ENCODE measurements at regions not wholly inside any gene's neighbourhood (a gene's known extent, or its start where the extent isn't known, plus 50 kb on each side); places are given as distances from the start of the nearest gene placed in this dataset.

DNA sequence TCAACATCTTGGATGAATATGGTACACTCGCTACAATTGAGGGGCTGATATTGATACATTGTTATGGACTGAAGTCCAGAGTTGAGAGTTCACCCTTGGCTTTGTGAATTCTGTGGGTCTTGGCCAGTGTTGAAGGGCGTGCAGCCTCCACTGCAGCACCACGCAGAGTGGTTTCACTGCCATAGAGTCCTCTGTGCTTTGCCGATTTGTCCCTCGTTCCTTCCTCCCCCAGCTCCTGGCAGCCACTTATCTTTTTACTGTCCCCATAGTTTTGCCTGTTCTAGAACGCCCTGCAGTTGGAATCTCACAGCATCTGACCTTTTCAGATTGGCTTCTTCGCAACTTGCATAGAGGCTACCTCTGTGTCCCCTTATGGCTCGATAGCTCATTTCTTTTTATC lies 57.3 kb upstream of the IRS2 start:
- H3K9me3 Mint-ChIP-seq (ENCODE audit: unreplicated experiment): no peaks in the 10 kb centered on the region
- DNase-seq: no peak
- no peak overlapping the region for H3K4me3 Mint-ChIP-seq (ENCODE audit: unreplicated experiment)
- H3K36me3 Mint-ChIP-seq (ENCODE audit: unreplicated experiment): no peaks in the 10 kb centered on the region
- H3K27ac Mint-ChIP-seq (ENCODE audit: unreplicated experiment): no peak overlapping the region
- no peaks in the 10 kb centered on the region for H3K27me3 Mint-ChIP-seq (ENCODE audit: unreplicated experiment)
- H3K4me1 Mint-ChIP-seq (ENCODE audit: low read depth, unreplicated experiment): no peaks in the 10 kb centered on the region
- TF ChIP-seq, protein P1, sequence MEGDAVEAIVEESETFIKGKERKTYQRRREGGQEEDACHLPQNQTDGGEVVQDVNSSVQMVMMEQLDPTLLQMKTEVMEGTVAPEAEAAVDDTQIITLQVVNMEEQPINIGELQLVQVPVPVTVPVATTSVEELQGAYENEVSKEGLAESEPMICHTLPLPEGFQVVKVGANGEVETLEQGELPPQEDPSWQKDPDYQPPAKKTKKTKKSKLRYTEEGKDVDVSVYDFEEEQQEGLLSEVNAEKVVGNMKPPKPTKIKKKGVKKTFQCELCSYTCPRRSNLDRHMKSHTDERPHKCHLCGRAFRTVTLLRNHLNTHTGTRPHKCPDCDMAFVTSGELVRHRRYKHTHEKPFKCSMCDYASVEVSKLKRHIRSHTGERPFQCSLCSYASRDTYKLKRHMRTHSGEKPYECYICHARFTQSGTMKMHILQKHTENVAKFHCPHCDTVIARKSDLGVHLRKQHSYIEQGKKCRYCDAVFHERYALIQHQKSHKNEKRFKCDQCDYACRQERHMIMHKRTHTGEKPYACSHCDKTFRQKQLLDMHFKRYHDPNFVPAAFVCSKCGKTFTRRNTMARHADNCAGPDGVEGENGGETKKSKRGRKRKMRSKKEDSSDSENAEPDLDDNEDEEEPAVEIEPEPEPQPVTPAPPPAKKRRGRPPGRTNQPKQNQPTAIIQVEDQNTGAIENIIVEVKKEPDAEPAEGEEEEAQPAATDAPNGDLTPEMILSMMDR (IDR thresholded peaks at IDR 0.05; ENCODE audit: partially characterized antibody, unreplicated experiment): no peak

- H3K27ac Mint-ChIP-seq (ENCODE audit: unreplicated experiment): no peak overlapping the region
- H3K36me3 Mint-ChIP-seq (ENCODE audit: unreplicated experiment): no peaks in the 10 kb centered on the region
- H3K9me3 Mint-ChIP-seq (ENCODE audit: unreplicated experiment): no peaks in the 10 kb centered on the region
- H3K27me3 Mint-ChIP-seq (ENCODE audit: unreplicated experiment): no peaks in the 10 kb centered on the region
- no peak for DNase-seq
- no peak overlapping the region for H3K4me3 Mint-ChIP-seq (ENCODE audit: unreplicated experiment)
- TF ChIP-seq, protein P1 (IDR thresholded peaks at IDR 0.05; ENCODE audit: partially characterized antibody, unreplicated experiment): no peak
- H3K4me1 Mint-ChIP-seq (ENCODE audit: low read depth, unreplicated experiment): no peaks in the 10 kb centered on the region
These were observed 56.0 kb upstream of the IRS2 start for GRCh38 chr13:109842212-109842920.

DNA sequence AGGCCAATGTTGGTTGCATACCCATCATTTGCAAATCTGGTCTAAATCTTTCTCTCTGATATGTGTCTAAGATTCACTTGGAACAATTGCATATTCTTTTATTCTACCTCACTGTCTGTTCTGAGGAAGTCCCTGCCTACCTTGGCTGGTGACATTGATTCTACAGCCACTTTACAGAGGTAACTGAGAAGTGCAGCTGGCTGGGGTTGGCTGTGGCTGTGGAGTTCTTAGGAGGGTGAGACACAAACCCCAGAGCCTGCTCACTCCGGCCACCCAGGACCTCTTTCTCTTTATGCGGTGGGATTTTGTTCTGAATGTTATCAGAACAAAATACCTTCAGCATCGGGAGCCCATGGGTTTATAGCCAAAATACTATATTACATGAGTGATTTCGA lies 54.5 kb upstream of the IRS2 start:
- Mint-ChIP-seq H3K27ac (ENCODE audit: unreplicated experiment) (no peak overlapping the region), H3K4me3 (ENCODE audit: unreplicated experiment) (no peak overlapping the region), H3K4me1 (ENCODE audit: low read depth, unreplicated experiment) (no peaks in the 10 kb centered on the region), H3K9me3 (ENCODE audit: unreplicated experiment) (no peaks in the 10 kb centered on the region), H3K36me3 (ENCODE audit: unreplicated experiment) (no peaks in the 10 kb centered on the region), H3K27me3 (ENCODE audit: unreplicated experiment) (no peaks in the 10 kb centered on the region)
- no peak for DNase-seq
- TF ChIP-seq, protein P1 (IDR thresholded peaks at IDR 0.05; ENCODE audit: partially characterized antibody, unreplicated experiment): no peak

GRCh38 chr13:109840201-109840892 lies 54.0 kb upstream of the IRS2 start:
- Mint-ChIP-seq H3K36me3 (ENCODE audit: unreplicated experiment) (no peaks in the 10 kb centered on the region), H3K27ac (ENCODE audit: unreplicated experiment) (no peak overlapping the region), H3K27me3 (ENCODE audit: unreplicated experiment) (no peaks in the 10 kb centered on the region), H3K9me3 (ENCODE audit: unreplicated experiment) (no peaks in the 10 kb centered on the region), H3K4me3 (ENCODE audit: unreplicated experiment) (no peak overlapping the region), H3K4me1 (ENCODE audit: low read depth, unreplicated experiment) (peaks cover 2% of the 10 kb centered on the region)
- TF ChIP-seq, protein P1 (IDR thresholded peaks at IDR 0.05; ENCODE audit: partially characterized antibody, unreplicated experiment): no peak
- DNase-seq: no peak

Data from glutamatergic neuron (in vitro differentiated cells).